ENCODE measurements at regions not wholly inside any gene's neighbourhood (a gene's known extent, or its start where the extent isn't known, plus 50 kb on each side); places are given as distances from the start of the nearest gene placed in this dataset.

GRCh38 chr17:64781810-64782555, 119.9 kb upstream of the SMURF2 start:
- TF ChIP-seq CTCF (optimal IDR thresholded peaks at IDR 0.05 in 1 of 3, IDR thresholded peaks at IDR 0.05 in 1 of 3, conservative IDR thresholded peaks at IDR 0.05 in 1 of 3; ENCODE audit: extremely low read depth in 1 of 3, insufficient read depth in 2 of 3, low read length in 3 of 3), result no peak
- TF ChIP-seq EZH2 (IDR thresholded peaks at IDR 0.05; ENCODE audit: low read length), result no peak

Measured in keratinocyte (primary cell).